ENCODE measurements at regions not wholly inside any gene's neighbourhood (a gene's known extent, or its start where the extent isn't known, plus 50 kb on each side); places are given as distances from the start of the nearest gene placed in this dataset.

GRCh38 chr5:7192016-7192415 is 203.9 kb upstream of the ADCY2 start:
- TF ChIP-seq CTCF (IDR thresholded peaks at IDR 0.05 in 4 of 5, conservative IDR thresholded peaks at IDR 0.05 in 1 of 5) (no peak), POLR2A (IDR thresholded peaks at IDR 0.05) (no peak)

Data from gastrocnemius medialis (tissue), 4 donors.